LHCN-M2 (cell line): ENCODE measurements at regions not wholly inside any gene's neighbourhood (a gene's known extent, or its start where the extent isn't known, plus 50 kb on each side); places are given as distances from the start of the nearest gene placed in this dataset.

Experiments
- DNase-seq: peaks from one replicate; pipeline ENCODE4 v3.0.0-alpha.2; 2012; ENCODE audit warnings: low read depth

GRCh38 chr3:164577667-164578210, 500.6 kb downstream of the SI start:
- no peak for DNase-seq

GRCh38 chr3:164572436-164572835, 505.9 kb downstream of the SI start:
- no peak for DNase-seq

- DNase-seq = no peak
Observed at GRCh38 chr3:164550857-164551256, 527.4 kb downstream of the SI start.

GRCh38 chr3:164539215-164539614, 539.1 kb downstream of the SI start:
- DNase-seq = no peak

- peak; percentile 16 for DNase-seq
Observed at GRCh38 chr3:164537485-164537884, 540.8 kb downstream of the SI start.

- DNase-seq = no peak
Observed at GRCh38 chr3:164533275-164533674, 545.0 kb downstream of the SI start.

GRCh38 chr3:164526250-164526649, 552.0 kb downstream of the SI start:
- no peak for DNase-seq

- DNase-seq = no peak
Observed at GRCh38 chr3:164524201-164524600, 554.1 kb downstream of the SI start.

- DNase-seq = no peak
Observed at GRCh38 chr3:164522073-164522763, 556.1 kb downstream of the SI start.

GRCh38 chr3:164521644-164522043, 556.7 kb downstream of the SI start:
- peak; percentile 0 for DNase-seq

- DNase-seq = no peak
Observed at GRCh38 chr3:164521139-164521538, 557.2 kb downstream of the SI start.

GRCh38 chr3:164515256-164515655, 563.0 kb downstream of the SI start:
- DNase-seq = no peak

GRCh38 chr3:164514576-164514975, 563.7 kb downstream of the SI start:
- no peak for DNase-seq

GRCh38 chr3:164507886-164508285, 570.4 kb downstream of the SI start:
- no peak for DNase-seq

- no peak for DNase-seq
Observed at GRCh38 chr3:164498917-164499316, 579.4 kb downstream of the SI start.

GRCh38 chr3:164488893-164489292, 589.4 kb downstream of the SI start:
- DNase-seq = no peak

- DNase-seq = peak; percentile 43
Observed at GRCh38 chr3:164486150-164486549, 592.1 kb downstream of the SI start.

- no peak for DNase-seq
Observed at GRCh38 chr3:164479978-164480377, 598.3 kb downstream of the SI start.

- no peak for DNase-seq
Observed at GRCh38 chr3:164479406-164479805, 598.9 kb downstream of the SI start.

GRCh38 chr3:164478323-164478722, 600.0 kb downstream of the SI start:
- no peak for DNase-seq

- no peak for DNase-seq
Observed at GRCh38 chr3:164477403-164477802, 600.9 kb downstream of the SI start.

GRCh38 chr3:164476631-164477030, 601.7 kb downstream of the SI start:
- DNase-seq = peak; percentile 57

- DNase-seq = no peak
Observed at GRCh38 chr3:164470471-164470870, 607.8 kb downstream of the SI start.

GRCh38 chr3:164468055-164468454, 610.2 kb downstream of the SI start:
- DNase-seq = no peak
